SK-N-SH (cell line): ENCODE measurements at regions not wholly inside any gene's neighbourhood (a gene's known extent, or its start where the extent isn't known, plus 50 kb on each side); places are given as distances from the start of the nearest gene placed in this dataset.

Source experiments
- EZH2phosphoT487 ChIP-seq: fragments of 200-600 bp; sonication (generic); IDR thresholded peaks from 2 replicates; pipeline ENCODE4 v1.6.1; 2017; ENCODE audit warnings: low read depth, mixed run types, mild to moderate bottlenecking, antibody characterized with exemption, moderate library complexity, borderline replicate concordance
- MXI1 ChIP-seq: IDR thresholded peaks from 2 replicates; pipeline ENCODE4 v1.6.1; 2012; ENCODE audit warnings: mild to moderate bottlenecking, low read depth, low read length, improper control_type of control experiment
- PBX3 ChIP-seq: IDR thresholded peaks from 2 replicates; pipeline ENCODE4; 2012

GRCh38 chr20:24745617-24746350 lies 203.3 kb upstream of the CST7 start:
- no peak for TF ChIP-seq PBX3
- no peak for TF ChIP-seq MXI1
- no peak for TF ChIP-seq EZH2phosphoT487
